HepG2 (cell line): ENCODE measurements at regions not wholly inside any gene's neighbourhood (a gene's known extent, or its start where the extent isn't known, plus 50 kb on each side); places are given as distances from the start of the nearest gene placed in this dataset.

Source experiments
- ATAC-seq: fragments of 200-7000 bp; cut with Tn5 transposase; 3 replicates; pipeline ENCODE4 v1.9.1; 2020; ENCODE audit warnings: mild to moderate bottlenecking, moderate library complexity
- BruUV-seq: library from RNA; stranded (reverse); fragments of 400-500 nt; replicated peaks from 2 replicates; lab custom pipeline; 2021; lab: Mats Ljungman, UMichigan
- CTCF ChIA-PET: fragments of 300-600 bp; formaldehyde crosslinking; extraction: SDS; loops from one replicate; lab custom pipeline; 2021; ENCODE audit warnings: low total read pairs, inconsistent platforms, low intra/inter-chr PET ratio; lab: Yijun Ruan, JAX
- POLR2A ChIA-PET: fragments of 350-600 bp; sonication (Branson Sonifier 250); formaldehyde crosslinking; loops from one replicate; lab custom pipeline; 2020; ENCODE audit warnings: antibody characterized with exemption, inconsistent platforms; lab: Yijun Ruan, JAX
- DNase-seq: peaks from one replicate; pipeline ENCODE4 v3.0.0-alpha.2; 2015; ENCODE audit warnings: low spot score
- FAIRE-seq: peaks from 3 replicates; lab custom pipeline; 2011; peaks lifted over from hg19 to GRCh38; lab: Jason Lieb, UNC
- H2AFZ ChIP-seq: one replicate; pipeline ENCODE4 v1.6.1; 2011; ENCODE audit warnings: low read length, inconsistent platforms
- H3K27ac ChIP-seq: fragments of 300-600 bp; 3 replicates; pipeline ENCODE4 v1.8.0; 2011; ENCODE audit warnings: mixed run types, mild to moderate bottlenecking, mixed read lengths, low read length, inconsistent platforms; ENCODE audit not compliant: insufficient read depth; ENCODE audit errors: extremely low read length
- H3K27me3 ChIP-seq, 2 experiments: fragments of 200-600 bp in 1 of 2; 2 replicates in 1 of 2; 3 replicates in 1 of 2; pipeline versions ENCODE4 v1.6.0 to v1.8.0; 2011; ENCODE audit warnings: low read length in 2 of 2, mild to moderate bottlenecking in 2 of 2, moderate library complexity in 2 of 2, inconsistent platforms in 1 of 2; ENCODE audit not compliant: insufficient read depth in 2 of 2, control insufficient read depth in 1 of 2
- H3K36me3 ChIP-seq, 2 experiments: fragments of 200-600 bp in 1 of 2; replicated peaks in 1 of 2; 2 replicates in 1 of 2; 3 replicates in 1 of 2; pipeline versions ENCODE4 v1.5.1 to v1.8.0; 2011; ENCODE audit warnings: low read length in 2 of 2, inconsistent platforms in 1 of 2; ENCODE audit not compliant: insufficient read depth in 2 of 2, control insufficient read depth in 1 of 2
- H3K4me1 ChIP-seq: 2 replicates; pipeline ENCODE4 v1.5.1; 2012; ENCODE audit warnings: low read length, inconsistent platforms; ENCODE audit not compliant: insufficient read depth
- H3K4me2 ChIP-seq: 2 replicates; pipeline ENCODE4 v1.6.0; 2011; ENCODE audit warnings: low read depth, low read length, inconsistent platforms
- H3K4me3 ChIP-seq, 3 experiments: fragments of 200-600 bp in 1 of 3; sonication (generic), shearing (Covaris generic) in 1 of 3; replicated peaks in 1 of 3; 2 replicates each; pipeline ENCODE4 v1.5.1; 2011 to 2016; ENCODE audit warnings: low read length in 3 of 3, inconsistent platforms in 2 of 3, low read depth in 2 of 3, mild to moderate bottlenecking in 2 of 3, control low read depth in 1 of 3, mixed read lengths in 1 of 3; ENCODE audit not compliant: insufficient read depth in 1 of 3
- H3K79me2 ChIP-seq: one replicate; pipeline ENCODE4 v1.6.1; 2011; ENCODE audit warnings: low read length, inconsistent platforms; ENCODE audit not compliant: insufficient read depth
- H3K9ac ChIP-seq: 2 replicates; pipeline ENCODE4 v1.6.0; 2011; ENCODE audit warnings: mild to moderate bottlenecking, low read depth, low read length, inconsistent platforms; ENCODE audit not compliant: insufficient read depth
- H3K9me3 ChIP-seq: 2 replicates; pipeline ENCODE4 v1.5.1; 2012; ENCODE audit warnings: mild to moderate bottlenecking, low read length
- H4K20me1 ChIP-seq: 2 replicates; pipeline ENCODE4 v1.6.0; 2011; ENCODE audit warnings: inconsistent platforms, mild to moderate bottlenecking, low read length, moderate library complexity; ENCODE audit not compliant: insufficient read depth
- ADNP ChIP-seq: sonication (generic); formaldehyde crosslinking; IDR thresholded peaks from 2 replicates; pipeline ENCODE4 v1.4.0; 2020; ENCODE audit warnings: missing genetic modification reagents
- HDAC6 ChIP-seq: fragments of 200-600 bp; sonication (generic); IDR thresholded peaks from 2 replicates; pipeline ENCODE4 v1.7.0; 2017; ENCODE audit warnings: mild to moderate bottlenecking, antibody characterized with exemption, low read length, low read depth
- MAFG ChIP-seq: sonication (generic); formaldehyde crosslinking; IDR thresholded peaks from 2 replicates; pipeline ENCODE4 v1.5.1; 2020; ENCODE audit warnings: mild to moderate bottlenecking, missing genetic modification reagents
- MYNN ChIP-seq: sonication (generic); formaldehyde crosslinking; IDR thresholded peaks from 2 replicates; pipeline ENCODE4 v1.4.0; 2020; ENCODE audit warnings: mild to moderate bottlenecking, low read depth, missing genetic modification reagents
- NCOR1 ChIP-seq: fragments of 200-600 bp; sonication (generic); IDR thresholded peaks from 2 replicates; pipeline ENCODE4 v1.7.0; 2017; ENCODE audit warnings: antibody characterized with exemption, low read length, borderline replicate concordance
- NFATC3 ChIP-seq: sonication (generic); formaldehyde crosslinking; IDR thresholded peaks from 2 replicates; pipeline ENCODE4 v1.5.1; 2020; ENCODE audit warnings: mild to moderate bottlenecking, missing genetic modification reagents
- NR1H2 ChIP-seq: sonication (generic); formaldehyde crosslinking; IDR thresholded peaks from 2 replicates; pipeline ENCODE4 v1.8.1; 2022; ENCODE audit warnings: low read depth, missing genetic modification reagents, borderline replicate concordance
- STAG1 ChIP-seq: sonication (generic); formaldehyde crosslinking; IDR thresholded peaks from 2 replicates; pipeline ENCODE4 v1.4.0; 2020; ENCODE audit warnings: missing genetic modification reagents
- ZFP1 ChIP-seq: IDR thresholded peaks from 2 replicates; pipeline ENCODE4 v1.6.1; 2016
- ZKSCAN1 ChIP-seq: fragments of 150-350 bp; IDR thresholded peaks from 2 replicates; pipeline ENCODE4 v1.6.1; 2014; ENCODE audit warnings: low read length
- ZNF143 ChIP-seq: sonication (generic); formaldehyde crosslinking; IDR thresholded peaks from 2 replicates; pipeline ENCODE4 v1.4.0; 2020; ENCODE audit warnings: missing genetic modification reagents
- ZNF282 ChIP-seq: fragments of 450-650 bp; IDR thresholded peaks from 2 replicates; pipeline ENCODE4 v1.6.1; 2018; ENCODE audit not compliant: partially characterized antibody
- ZNF362 ChIP-seq: sonication (generic); formaldehyde crosslinking; IDR thresholded peaks from 2 replicates; pipeline ENCODE4 v1.4.0; 2020; ENCODE audit warnings: missing genetic modification reagents, mild to moderate bottlenecking, borderline replicate concordance
- ZNF567 ChIP-seq: sonication (generic); formaldehyde crosslinking; IDR thresholded peaks from 2 replicates; pipeline ENCODE4 v1.8.1; 2023; ENCODE audit warnings: mild to moderate bottlenecking, missing genetic modification reagents, borderline replicate concordance
- ZNF614 ChIP-seq: IDR thresholded peaks from 2 replicates; pipeline ENCODE4 v1.6.1; 2018; ENCODE audit warnings: missing biosample characterization, missing genetic modification reagents, inconsistent platforms, borderline replicate concordance
- ZNF75D ChIP-seq: sonication (generic); formaldehyde crosslinking; IDR thresholded peaks from 2 replicates; pipeline ENCODE4 v1.8.1; 2023; ENCODE audit warnings: missing genetic modification reagents, mild to moderate bottlenecking, borderline replicate concordance
- ZNF841 ChIP-seq: sonication (generic); formaldehyde crosslinking; IDR thresholded peaks from 2 replicates; pipeline ENCODE4 v1.8.1; 2023; ENCODE audit warnings: missing genetic modification reagents, borderline replicate concordance
- whole genome bisulfite sequencing: methylation state at CpG from one replicate; pipeline ENCODE4 v1.1.6; 2017; ENCODE audit warnings: low lambda C conversion rate; 5-methylcytosine and 5-hydroxymethylcytosine counted together
- in situ Hi-C: cut with HindIII; loops from 2 replicates; pipeline ENCODE4 v1.10.0; 2017; ENCODE audit warnings: low pct_unique_long_range_greater_than_20kb; ENCODE audit not compliant: extremely low pct_ligation_motif_present
- intact Hi-C: fragments of 100-400 bp; cut with micrococcal nuclease; formaldehyde crosslinking; loops from one replicate; pipeline ENCODE4 v1.10.0; 2022; ENCODE audit not compliant: unreplicated experiment
- TF ChIP-seq, protein P1 (sequence below): IDR thresholded peaks from 2 replicates; pipeline ENCODE4 v1.6.1; 2012; ENCODE audit warnings: inconsistent platforms
- TF ChIP-seq, protein P2 (sequence below): sonication (generic); formaldehyde crosslinking; IDR thresholded peaks from 2 replicates; pipeline ENCODE4 v1.8.1; 2023; ENCODE audit warnings: missing genetic modification reagents, inconsistent platforms, borderline replicate concordance

- TF ChIP-seq HDAC6 = no peak
- no peak for TF ChIP-seq NFATC3 (CRISPR knock-in tag)
- no peak for TF ChIP-seq NCOR1
- no peak for TF ChIP-seq STAG1 (CRISPR knock-in tag)
- no peak for TF ChIP-seq ZNF282
- TF ChIP-seq NR1H2 (CRISPR knock-in tag) = no peak
- TF ChIP-seq ZNF841 = no peak
- TF ChIP-seq ZKSCAN1 = no peak
- no peak for TF ChIP-seq ZNF143 (CRISPR knock-in tag)
- TF ChIP-seq, all 625 proteins: peak for 0
Measured at GRCh38 chr3:35044190-35044589, 595.1 kb upstream of the ARPP21 start (continued).

DNA sequence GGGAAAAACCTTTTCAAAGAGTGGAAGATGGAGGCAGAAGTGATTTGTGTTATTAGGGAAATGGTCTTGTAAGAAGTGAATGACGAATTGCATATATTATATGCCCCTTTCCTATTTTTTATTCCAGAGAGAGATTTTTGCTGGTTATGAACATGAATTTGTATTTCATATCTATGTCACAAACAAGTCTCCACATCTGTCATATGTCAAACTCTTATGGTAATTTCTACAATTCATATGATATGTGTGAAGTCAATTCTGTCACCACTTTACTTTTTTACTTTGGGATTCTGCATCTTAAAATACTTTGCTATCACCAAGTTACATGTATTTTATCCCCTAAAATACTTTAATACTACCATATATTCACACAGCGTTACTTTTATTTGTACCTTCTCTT is 594.2 kb upstream of the ARPP21 start:
- intact Hi-C loops (no loop called here), in situ Hi-C loops (no loop called here)
- H3K27ac ChIP-seq = no peak overlapping the region
- no peaks in the 10 kb centered on the region for H3K36me3 ChIP-seq
- no TSS peak for BruUV-seq
- TF ChIP-seq, protein P1, sequence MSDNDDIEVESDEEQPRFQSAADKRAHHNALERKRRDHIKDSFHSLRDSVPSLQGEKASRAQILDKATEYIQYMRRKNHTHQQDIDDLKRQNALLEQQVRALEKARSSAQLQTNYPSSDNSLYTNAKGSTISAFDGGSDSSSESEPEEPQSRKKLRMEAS = no peak
- H3K4me3 ChIP-seq = no peak overlapping the region
- H3K9me3 ChIP-seq = peaks cover 49% of the 10 kb centered on the region
- H2AFZ ChIP-seq = no peak overlapping the region
- 2% methylated on average over 2 of the region's 2 CpGs for WGBS
- H3K4me1 ChIP-seq = no peaks in the 10 kb centered on the region
- no peaks in the 10 kb centered on the region for H3K27me3 ChIP-seq
- DNase-seq (no peak), ATAC-seq (no peak), FAIRE-seq (no peak)
- CTCF ChIA-PET = no interaction called here
- no peak overlapping the region for H3K4me2 ChIP-seq
- H3K79me2 ChIP-seq = no peaks in the 10 kb centered on the region
- POLR2A ChIA-PET = no interaction called here
- no peaks in the 10 kb centered on the region for H4K20me1 ChIP-seq
- no peak overlapping the region for H3K9ac ChIP-seq

DNA sequence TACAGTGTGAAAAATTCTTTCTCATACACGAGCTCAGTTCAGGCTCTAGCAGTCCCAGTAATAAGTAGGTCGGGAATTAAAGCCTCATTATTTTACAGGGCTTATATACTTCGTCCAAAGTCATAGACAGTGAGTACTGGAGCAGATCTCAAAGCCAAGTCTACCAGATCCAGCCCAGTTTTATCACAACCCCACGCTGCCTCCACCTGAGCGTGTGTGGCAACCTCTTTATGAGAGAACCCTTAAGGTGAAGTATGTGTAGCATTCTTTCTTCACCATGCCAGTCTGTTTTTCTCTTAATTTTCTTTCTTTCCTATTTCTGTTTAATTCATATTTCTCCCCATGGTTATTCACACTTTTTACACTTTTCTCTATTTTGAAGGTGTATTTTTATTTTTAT is 574.6 kb upstream of the ARPP21 start:
- no peak for DNase-seq
- ChIA-PET POLR2A (no interaction called here), CTCF (no interaction called here)
- H3K4me2 ChIP-seq = no peak overlapping the region
- no peaks in the 10 kb centered on the region for H4K20me1 ChIP-seq
- FAIRE-seq = no peak
- H3K27me3 ChIP-seq = no peaks in the 10 kb centered on the region
- H3K36me3 ChIP-seq = no peaks in the 10 kb centered on the region
- no TSS peak for BruUV-seq
- in situ Hi-C loops = no loop called here
- intact Hi-C loops = no loop called here
- ATAC-seq = no peak
- 2% methylated on average over 5 of the region's 5 CpGs for WGBS
- H3K79me2 ChIP-seq = no peaks in the 10 kb centered on the region
- no peak overlapping the region for H2AFZ ChIP-seq
- peaks cover 32% of the 10 kb centered on the region for H3K9me3 ChIP-seq
- H3K9ac ChIP-seq = no peak overlapping the region
- H3K4me1 ChIP-seq = no peaks in the 10 kb centered on the region
- no peak overlapping the region for H3K4me3 ChIP-seq
- H3K27ac ChIP-seq = no peak overlapping the region
- TF ChIP-seq ZNF567 (CRISPR knock-in tag) = no peak
- no peak for TF ChIP-seq ZNF362 (CRISPR knock-in tag)
- no peak for TF ChIP-seq ZFP1
- no peak for TF ChIP-seq MYNN
- no peak for TF ChIP-seq ZNF614 (CRISPR knock-in tag)
- TF ChIP-seq ADNP = no peak
- TF ChIP-seq, protein P2, sequence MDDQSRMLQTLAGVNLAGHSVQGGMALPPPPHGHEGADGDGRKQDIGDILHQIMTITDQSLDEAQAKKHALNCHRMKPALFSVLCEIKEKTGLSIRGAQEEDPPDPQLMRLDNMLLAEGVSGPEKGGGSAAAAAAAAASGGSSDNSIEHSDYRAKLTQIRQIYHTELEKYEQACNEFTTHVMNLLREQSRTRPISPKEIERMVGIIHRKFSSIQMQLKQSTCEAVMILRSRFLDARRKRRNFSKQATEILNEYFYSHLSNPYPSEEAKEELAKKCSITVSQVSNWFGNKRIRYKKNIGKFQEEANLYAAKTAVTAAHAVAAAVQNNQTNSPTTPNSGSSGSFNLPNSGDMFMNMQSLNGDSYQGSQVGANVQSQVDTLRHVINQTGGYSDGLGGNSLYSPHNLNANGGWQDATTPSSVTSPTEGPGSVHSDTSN (CRISPR knock-in tag) = no peak
- TF ChIP-seq MAFG = no peak
- TF ChIP-seq ZNF75D (CRISPR knock-in tag) = no peak
